Left renal cortex interstitium (tissue), 4 donors: ENCODE measurements at regions not wholly inside any gene's neighbourhood (a gene's known extent, or its start where the extent isn't known, plus 50 kb on each side); places are given as distances from the start of the nearest gene placed in this dataset.

ENCODE experiments used
- DNase-seq, 4 donors: peaks; one replicate each; pipeline ENCODE4 v3.0.0-alpha.2; 2013; ENCODE audit warnings: low read depth in 4 of 4, low spot score in 2 of 4, missing footprints in 1 of 4

GRCh38 chr19:13556552-13556951 lies 50.3 kb upstream of the CACNA1A start:
- DNase-seq: no peak
